HG03025 (cell line): ENCODE measurements at regions not wholly inside any gene's neighbourhood (a gene's known extent, or its start where the extent isn't known, plus 50 kb on each side); places are given as distances from the start of the nearest gene placed in this dataset.
"Not testable (repeated sequence)": the region's sequence is repeated elsewhere in the genome, so short reads cannot be mapped to it uniquely, and the experiment has no call there.

Experiments
- ATAC-seq: cut with Tn5 transposase; IDR thresholded peaks from one replicate; pipeline ENCODE4 v1.9.1; 2021; ENCODE audit warnings: mild to moderate bottlenecking, moderate library complexity; ENCODE audit not compliant: unreplicated experiment, low FRiP score

DNA sequence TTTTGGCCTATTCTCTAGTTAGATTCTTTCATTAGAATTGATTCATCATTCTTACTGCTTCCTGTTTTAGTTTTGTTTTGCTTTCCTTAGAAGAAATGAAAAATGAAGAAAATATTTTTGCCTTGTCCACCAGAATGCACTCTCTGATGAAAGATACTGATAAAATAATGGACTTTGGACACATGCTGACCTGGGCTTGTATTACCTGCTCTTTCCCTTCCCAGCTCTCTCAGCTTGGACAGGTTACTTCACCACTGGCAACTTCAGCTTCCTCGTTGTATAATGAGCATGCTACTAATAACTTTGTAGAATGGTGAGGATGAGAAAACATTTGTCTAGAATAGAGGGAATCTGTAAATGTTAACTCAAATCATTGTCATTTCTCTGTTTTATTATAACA, 1468.1 kb upstream of the WWC1 start:
- no peak for ATAC-seq

DNA sequence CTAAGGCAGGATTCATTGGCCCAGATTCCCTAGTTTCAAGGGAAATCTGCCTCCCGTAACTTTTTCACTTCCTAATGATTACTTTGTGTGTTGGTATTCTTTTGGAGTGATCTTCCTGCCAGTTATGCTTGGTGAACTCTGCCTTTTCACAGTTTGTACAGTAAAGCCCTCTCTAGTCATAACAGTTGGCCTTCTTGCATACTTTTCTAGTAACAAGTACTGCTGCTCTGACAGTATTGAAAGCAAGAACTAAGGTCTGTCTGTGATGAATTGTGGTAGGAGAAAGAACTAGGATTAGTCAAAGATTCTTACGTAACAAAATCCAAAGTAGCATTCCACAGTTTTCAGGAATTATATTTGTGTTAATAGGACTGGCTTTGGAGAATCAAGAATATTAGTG, 1457.2 kb upstream of the WWC1 start:
- ATAC-seq = no peak

DNA sequence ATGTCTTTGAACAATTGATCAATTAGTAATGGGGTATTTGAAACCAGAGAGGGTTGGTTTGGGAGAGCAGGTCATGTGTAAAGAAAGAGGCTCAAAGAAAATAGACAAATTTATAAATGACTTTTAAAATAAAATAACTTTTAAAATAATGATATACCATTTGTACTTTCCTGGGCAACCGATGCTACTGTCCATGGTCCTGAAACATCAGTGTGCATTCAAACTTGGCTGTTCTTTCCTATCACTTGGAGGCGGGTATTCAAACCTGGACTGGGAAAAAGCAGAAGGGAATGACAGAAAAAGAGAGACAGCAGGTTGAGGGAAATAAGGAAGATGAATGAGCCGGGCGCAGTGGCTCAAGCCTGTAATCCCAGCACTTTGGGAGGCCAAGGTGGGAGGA, 1446.4 kb upstream of the WWC1 start:
- ATAC-seq = no peak

DNA sequence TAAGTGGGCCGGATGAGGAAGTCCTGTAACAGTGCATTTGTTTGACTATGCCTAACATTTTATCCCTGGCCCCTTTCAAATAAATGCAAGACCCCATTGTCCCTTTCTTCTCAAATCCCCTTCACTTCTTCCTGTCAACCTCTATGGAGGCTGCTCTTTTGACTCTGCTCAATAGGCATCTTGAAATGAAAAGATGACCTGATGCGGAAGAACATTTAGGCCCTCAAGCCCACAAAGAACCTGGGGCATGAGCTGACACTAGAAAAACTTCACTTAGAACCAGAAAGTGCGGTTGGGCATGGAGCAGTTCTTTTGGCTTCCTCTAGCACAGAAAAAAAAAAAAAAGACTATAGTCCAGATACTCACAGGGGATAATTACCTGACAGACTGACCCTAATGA, 1434.7 kb upstream of the WWC1 start:
- ATAC-seq = no peak

DNA sequence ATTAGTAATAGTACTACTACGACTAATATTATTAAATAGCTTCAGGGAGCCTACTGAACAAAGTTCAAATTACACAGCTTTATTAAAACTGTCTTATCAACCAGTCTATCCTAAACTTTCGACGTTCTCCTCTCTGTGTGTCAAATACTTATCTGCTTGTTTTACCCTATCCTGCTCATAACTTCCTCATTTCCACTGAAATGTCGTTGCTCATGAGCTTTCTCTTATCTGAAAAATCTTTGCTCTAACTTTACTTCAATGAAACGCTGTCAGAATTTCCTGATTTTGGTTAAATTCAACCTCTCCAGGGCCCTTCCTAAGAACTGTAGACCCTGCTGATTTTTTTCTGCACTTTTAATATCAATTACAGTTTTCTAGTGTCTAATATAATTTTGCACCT, 1431.0 kb upstream of the WWC1 start:
- no peak for ATAC-seq

DNA sequence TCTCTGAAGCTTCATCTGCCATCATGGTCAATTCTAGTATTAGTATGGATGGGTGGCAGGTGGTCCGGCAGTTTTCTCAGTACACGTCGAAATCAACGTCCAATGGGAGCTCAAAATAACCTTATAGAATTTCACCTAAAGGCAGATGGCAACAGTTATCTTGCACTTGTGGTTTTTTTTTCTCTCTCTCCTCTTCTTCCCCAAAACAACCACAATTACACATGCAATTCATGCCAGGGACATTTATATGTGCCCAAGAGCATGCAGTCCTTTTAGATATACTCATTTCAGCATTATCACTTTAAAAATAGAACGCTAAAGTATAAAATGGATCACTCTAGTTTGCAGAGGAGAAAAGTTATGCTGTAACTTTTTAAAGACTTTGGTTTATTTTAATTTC, 1428.9 kb upstream of the WWC1 start:
- ATAC-seq = no peak

DNA sequence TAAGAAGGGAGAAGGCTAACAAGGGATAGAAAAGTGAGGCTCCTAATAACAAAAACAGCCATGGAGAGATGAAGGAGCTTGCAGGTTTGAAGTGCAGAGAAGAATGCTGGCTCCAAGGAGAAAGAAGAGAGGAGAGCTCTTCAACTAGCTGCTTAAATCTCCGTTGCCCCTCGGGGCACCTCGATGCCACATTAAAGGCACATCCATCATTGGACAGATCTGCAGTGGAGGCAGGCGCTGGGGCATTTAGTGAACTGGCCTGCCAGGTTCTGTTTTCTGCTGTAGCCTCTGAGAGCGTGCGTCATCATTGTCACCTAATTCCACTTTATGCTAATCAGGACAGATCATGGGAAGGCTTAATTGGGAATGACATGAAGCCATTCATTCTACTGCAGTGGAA, 1426.2 kb upstream of the WWC1 start:
- ATAC-seq = no peak

DNA sequence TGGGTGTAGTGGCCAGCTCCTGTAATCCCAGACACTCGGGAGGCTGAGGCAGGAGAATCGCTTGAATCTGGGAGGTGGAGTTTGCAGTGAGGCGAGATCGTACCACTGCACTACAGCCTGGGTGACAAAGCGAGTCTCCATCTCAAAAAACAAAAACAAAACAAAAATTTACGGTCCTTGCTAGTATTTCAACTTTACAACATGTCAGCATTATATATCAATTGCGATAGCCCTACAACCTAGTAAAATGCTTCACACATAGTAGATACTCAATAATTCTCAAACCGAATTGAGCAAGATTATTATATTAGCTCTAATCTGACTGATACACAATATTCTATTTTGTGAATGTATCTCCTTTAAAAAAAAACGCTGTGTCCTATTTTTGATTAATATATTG, 1411.0 kb upstream of the WWC1 start:
- no peak for ATAC-seq

DNA sequence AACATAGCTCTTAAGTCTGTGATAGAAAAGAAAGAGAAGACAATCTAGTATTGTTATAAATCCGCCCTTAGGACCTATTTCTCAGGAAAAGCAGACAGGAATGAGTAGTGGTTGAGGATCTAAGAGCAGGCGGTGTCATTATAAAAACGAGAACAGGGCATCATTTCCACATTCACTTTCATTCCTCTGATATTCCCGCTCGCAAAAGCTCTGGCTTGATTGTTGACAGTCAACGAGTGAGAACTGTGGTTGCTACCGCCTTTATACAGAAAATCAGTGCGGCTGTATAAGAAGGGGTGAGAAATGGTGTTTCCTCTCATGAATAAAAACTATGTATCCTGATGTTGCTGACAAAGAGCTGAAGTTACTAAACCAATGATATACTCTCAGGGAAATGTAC, 1409.6 kb upstream of the WWC1 start:
- no peak for ATAC-seq

DNA sequence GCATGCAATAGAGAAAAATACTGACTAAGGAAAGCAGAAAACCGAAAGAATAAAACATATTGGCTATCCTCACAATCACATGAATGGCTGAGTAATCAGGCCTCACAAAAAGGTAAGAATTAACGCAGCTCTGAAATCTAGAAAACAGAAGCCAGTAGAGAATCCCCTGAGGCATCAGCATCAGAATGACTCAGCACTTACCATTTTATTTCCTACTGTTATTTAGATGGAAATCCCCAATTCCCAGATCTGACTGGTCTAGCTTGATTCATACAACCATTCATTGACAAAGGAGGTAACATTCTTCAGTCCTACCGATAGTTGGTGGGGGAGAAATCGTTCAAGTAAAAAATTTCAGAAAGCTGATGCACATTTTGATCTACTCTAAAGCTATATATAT, 1408.4 kb upstream of the WWC1 start:
- no peak for ATAC-seq

DNA sequence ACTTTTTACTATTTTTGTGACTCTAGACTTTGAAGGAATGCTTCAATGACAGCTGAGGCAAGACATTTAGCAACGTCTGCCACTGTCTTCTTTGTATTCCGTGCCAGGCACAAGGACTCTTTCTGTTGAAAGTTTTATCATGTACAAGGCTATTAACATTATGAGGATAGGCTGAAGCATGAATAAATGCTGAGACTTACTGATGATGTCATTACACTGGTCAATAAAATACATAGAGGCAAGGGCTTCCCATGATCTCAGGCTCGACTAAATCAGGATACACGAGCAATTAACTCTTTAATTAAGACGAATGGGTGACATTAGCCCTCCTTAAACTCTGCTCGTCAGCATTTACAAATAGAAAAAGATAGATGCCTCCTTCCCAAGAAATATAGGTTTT, 1393.3 kb upstream of the WWC1 start:
- ATAC-seq = no peak

DNA sequence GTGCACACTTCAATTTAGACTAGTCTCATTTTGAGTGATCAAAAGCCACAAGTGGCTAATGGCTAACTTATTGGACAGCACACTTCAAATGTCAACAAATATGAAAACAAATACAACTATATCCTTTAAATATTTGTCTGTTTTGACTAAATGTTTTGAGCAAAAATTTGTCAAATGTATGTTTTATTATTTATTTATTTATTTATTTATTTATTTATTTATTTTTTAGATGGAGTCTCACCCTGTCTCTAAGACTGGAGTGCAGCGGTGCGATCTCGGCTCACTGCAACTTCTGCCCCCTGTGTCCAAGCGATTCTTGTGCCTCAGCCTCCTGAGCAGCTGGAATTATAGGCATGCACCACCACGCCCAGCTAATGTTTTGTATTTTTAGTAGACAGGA, 1392.1 kb upstream of the WWC1 start:
- ATAC-seq = no peak

DNA sequence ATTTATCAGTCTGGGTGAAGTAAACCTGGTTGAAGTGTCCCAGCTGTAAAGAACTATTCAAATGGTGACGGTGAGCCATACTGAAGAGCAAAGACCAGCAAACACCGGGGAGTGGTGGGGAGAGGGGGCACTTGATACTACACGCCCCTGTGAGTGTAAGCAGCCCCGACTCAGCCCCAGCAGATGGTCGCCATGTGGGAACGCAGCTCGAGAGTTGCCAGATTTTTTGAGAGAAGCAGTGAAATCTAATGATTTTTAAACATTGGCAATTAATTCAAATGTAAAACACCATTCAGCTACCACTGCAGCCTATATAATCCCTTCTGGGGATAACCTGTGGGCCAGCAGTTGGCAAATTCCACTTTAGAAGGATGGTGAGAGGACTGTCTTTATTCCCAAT, 1386.9 kb upstream of the WWC1 start:
- no peak for ATAC-seq

DNA sequence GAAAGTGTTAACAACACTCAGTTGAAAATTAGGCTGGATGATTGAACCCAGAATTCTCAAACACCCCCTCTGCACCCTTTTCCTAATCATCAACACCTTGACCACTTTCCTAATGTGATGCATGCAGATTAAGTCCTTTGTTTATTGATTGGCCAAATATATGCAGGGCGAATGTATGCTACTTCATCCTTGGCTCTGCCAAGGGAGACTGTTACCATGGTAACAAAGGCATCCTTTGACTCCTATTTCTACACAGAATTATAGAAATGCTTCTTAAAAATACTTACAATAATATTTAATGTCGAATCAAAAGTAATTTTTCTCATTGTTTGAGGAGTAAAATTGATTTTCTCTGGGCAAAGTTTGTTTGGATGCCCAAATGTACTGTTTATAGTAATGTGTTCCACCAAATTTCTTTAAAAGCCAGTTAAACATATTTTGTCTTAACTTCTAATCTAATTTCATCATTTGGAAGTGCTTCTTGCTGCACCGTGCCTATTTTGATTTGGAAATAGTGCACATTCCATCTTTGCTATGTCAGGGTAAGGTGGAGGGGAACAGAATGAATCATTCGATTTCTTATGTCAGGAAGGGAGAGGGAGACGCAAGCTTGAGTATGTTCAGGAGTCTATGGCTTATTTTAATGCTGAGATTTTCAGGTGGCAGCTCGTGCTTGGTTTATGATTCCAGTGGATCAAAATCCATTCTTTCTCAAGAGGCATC, 1384.3 kb upstream of the WWC1 start:
- no peak for ATAC-seq

DNA sequence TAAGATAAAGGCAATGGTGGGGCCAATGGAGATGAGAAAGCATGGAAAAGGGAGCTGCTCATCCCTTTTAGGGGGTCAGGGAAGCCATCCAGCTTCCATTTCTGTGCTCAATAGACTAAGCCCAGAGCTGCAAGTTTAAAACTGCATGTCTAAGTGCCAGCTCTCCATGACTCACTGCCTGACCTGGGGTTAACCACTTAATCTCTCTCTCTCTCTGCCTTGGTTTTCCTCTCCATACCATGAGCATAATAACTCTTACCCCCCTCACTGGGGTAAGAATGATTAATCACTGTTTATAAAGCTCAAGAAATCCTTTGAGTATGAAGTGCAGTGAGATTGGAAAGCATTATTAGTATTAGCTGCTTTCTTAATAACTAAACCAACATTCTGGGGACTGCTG, 1382.4 kb upstream of the WWC1 start:
- no peak for ATAC-seq

DNA sequence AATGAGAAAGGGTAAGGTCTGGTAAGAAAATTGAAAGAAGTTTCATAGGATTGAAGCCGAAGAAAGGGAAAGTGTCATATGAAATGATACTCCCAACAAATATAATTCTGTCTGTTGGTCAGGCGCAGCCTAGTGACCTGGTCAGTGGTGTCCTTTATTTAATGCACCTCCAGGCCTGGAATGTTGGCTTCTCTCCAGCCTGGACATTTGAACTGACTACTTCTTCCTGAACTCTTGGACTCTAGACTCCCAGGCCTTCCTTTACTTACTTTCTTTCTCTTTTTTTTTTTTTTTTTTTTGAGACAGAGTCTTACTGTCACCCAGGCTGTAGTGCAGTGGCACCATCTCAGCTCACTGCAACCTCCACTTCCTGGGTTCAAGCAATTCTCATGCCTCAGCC, 1381.5 kb upstream of the WWC1 start:
- no peak for ATAC-seq

DNA sequence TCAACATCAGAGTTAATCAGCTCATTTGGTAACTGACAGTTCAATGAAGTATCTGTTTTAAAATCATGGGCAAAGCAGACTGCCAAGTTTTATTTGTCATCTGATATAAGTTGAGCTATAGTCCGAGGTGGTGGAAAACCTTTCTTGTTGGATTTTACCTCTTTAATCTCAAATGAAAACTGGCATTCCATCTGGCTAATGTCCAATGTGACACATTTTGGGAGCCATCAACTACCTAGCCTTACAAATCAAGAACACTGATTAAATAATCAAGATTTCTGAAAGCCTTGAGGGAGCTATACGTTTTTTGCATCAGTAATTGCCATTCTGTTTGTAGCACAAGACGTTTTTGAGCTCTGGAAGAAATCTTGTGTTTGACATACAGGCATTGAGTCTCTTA, 1380.5 kb upstream of the WWC1 start:
- ATAC-seq = no peak

DNA sequence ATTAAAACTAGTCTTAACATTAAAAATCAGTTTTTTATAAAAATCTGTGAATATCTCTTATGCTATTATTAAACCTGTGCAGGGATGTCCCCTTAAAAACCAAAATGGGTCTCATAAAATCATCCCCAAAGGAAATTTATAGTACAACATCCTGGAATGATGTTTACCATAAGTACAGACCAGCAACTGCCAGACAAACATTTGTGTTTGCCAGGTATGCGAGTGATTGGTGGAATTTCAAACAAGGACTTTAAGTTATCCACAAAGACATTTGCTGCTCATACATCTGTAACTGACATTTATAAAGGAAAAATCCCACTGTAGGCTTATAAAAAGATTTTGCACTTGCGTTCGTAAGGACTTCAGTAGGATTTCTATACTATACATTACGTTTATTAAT, 1375.4 kb upstream of the WWC1 start:
- no peak for ATAC-seq

DNA sequence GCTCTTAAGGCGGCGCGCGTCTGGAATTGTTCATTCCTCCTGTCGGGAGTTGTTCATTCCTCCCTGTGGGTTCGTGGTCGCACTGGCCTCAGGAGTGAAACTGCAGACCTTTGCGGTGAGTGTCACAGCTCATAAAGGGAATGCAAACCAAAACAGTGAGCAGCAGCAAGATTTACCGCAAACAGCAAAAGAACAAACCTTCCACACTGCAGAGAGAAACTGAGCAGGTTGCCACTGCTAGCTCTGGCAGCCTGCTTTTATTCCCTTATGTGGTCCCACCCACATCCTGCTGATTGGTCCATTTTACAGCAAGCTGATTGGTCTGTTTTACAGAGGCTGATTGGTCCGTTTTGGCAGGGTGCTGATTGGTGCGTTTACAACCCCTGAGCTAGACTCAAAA, 1365.3 kb upstream of the WWC1 start:
- no peak for ATAC-seq

DNA sequence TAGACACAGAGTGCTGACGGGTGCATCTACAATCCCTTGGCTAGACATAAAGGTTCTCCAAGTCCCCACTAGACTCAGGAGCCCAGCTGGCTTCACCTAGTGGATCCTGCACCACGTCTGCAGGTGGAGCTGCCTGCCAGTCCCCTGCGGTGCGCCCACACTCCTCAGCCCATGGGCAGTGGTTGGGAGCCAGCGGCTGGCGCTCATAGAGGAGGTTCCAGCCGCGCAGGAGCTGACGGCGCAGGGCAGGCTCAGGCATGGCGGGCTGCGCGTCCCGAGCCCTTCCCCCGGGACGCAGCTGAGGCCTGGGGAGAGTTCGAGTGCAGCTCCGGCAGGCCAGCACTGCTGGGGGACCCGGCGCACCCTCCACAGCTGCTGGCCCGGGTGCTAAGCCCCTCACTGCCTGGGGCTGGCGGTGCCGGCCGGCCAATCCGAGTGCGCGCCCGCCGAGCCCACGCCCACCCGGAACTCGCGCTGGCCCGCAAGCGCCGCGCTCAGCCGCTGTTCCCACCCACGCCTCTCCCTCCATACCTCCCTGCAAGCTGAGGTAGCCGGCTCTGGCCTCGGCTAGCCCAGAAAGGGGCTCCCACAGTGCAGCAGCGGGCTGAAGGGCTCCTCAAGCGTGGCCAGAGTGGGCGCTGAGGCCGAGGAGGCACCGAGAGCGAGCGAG, 1364.5 kb upstream of the WWC1 start:
- not testable (repeated sequence) for ATAC-seq

DNA sequence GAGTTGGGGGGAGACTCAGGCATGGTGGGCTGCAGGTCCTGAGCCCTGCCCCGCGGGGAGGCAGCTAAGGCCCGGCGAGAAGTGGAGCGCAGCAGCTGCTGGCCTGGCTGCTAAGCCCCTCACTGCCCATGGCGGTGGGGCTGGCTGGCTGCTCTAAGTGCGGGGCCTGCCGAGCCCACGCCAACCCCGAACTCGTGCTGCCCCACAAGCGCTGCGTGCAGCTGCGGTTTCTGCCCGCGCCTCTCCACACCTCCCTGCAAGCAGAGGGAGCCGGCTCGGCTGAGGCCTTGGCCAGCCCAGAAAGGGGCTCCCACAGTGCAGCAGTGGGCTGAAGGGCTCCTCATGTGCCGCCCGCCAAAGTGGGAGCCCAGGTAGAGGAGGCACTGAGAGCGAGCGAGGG, 1355.1 kb upstream of the WWC1 start:
- ATAC-seq = no peak

DNA sequence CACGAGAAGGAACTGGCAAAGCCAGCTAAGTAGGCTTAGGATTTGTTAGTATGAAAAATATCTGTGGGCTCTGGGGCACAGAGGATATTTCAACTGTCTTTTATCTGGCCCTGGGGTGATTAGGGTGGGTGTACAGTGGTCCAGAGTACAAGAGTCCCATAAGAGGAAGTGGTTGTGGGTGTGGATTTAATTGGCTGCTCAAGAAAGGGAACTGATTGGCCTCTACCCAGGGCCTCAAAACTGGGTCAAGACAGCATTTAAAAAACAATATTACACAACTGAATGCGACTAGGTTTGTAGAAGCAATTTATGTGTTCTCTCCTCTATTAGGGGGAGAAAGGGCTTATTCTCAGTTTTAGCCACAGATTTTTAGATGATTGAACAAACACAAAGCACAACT, 1353.4 kb upstream of the WWC1 start:
- ATAC-seq = no peak

DNA sequence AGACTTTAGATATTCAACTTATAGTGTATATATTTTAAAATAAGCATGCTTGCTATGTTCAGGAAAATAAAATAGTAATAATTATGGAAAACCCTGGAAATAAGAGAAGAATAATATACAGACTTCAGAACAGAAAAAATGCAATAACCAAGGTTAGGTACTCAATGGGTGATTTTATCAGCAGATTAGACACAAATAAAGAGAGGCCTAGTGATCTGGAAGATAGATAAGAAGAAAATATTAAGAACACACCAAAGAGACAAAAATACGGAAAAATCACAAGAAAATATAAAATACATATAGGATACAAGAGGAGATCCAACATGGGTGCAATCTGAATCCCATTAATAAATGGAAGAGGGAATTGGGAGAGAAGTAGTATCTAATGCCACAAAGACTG, 1348.5 kb upstream of the WWC1 start:
- ATAC-seq = no peak
